ENCODE measurements at regions not wholly inside any gene's neighbourhood (a gene's known extent, or its start where the extent isn't known, plus 50 kb on each side); places are given as distances from the start of the nearest gene placed in this dataset.

DNA sequence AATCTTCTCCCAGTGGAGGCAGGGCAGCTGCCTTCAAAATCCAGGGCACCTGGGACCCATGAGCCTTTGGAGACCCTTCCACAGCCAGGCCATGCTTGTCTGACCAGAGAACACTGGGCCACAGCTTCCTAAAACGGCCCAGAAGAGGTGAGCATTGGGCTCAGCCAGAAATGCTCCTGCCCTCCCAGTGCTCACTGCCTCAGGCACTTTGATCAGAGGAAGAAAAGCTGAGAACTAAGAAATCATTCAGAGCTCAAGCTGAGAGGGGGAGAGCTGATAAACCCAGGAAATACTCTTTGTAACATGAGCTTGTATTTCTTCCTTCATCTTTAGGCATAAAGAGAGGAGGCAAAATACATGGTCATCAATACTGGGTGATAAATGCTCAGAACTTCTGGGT lies 365.5 kb upstream of the KLHL29 start:
- TF ChIP-seq POLR2AphosphoS5 (IDR thresholded peaks at IDR 0.05; ENCODE audit: insufficient read depth in 1 of 2, low read depth in 1 of 2) (no peak), POLR2A (IDR thresholded peaks at IDR 0.05) (no peak)
- TF ChIP-seq, protein P1, sequence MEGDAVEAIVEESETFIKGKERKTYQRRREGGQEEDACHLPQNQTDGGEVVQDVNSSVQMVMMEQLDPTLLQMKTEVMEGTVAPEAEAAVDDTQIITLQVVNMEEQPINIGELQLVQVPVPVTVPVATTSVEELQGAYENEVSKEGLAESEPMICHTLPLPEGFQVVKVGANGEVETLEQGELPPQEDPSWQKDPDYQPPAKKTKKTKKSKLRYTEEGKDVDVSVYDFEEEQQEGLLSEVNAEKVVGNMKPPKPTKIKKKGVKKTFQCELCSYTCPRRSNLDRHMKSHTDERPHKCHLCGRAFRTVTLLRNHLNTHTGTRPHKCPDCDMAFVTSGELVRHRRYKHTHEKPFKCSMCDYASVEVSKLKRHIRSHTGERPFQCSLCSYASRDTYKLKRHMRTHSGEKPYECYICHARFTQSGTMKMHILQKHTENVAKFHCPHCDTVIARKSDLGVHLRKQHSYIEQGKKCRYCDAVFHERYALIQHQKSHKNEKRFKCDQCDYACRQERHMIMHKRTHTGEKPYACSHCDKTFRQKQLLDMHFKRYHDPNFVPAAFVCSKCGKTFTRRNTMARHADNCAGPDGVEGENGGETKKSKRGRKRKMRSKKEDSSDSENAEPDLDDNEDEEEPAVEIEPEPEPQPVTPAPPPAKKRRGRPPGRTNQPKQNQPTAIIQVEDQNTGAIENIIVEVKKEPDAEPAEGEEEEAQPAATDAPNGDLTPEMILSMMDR (IDR thresholded peaks at IDR 0.05), result no peak

Measured in vagina (tissue), 2 donors.